ENCODE measurements at regions not wholly inside any gene's neighbourhood (a gene's known extent, or its start where the extent isn't known, plus 50 kb on each side); places are given as distances from the start of the nearest gene placed in this dataset.
"Not testable (repeated sequence)": the region's sequence is repeated elsewhere in the genome, so short reads cannot be mapped to it uniquely, and the experiment has no call there.

- no peaks in the 10 kb centered on the region for H3K27me3 Mint-ChIP-seq
- ATAC-seq (no peak), DNase-seq (no peak)
- H3K9me3 Mint-ChIP-seq: peaks cover 0 to 16% (median 0%) of the 10 kb centered on the region in 9 donors
- H3K4me1 Mint-ChIP-seq: no peaks in the 10 kb centered on the region
- no peak overlapping the region for H3K27ac Mint-ChIP-seq
- POLR2A ChIA-PET: no interaction called here
- H3K36me3 Mint-ChIP-seq: no peaks in the 10 kb centered on the region
- H3K4me3 Mint-ChIP-seq: no peak overlapping the region
These were observed 1296.6 kb downstream of the EPHA7 start for GRCh38 chr6:92122746-92123145.

GRCh38 chr6:92121228-92121627, 1298.1 kb downstream of the EPHA7 start:
- POLR2A ChIA-PET: no interaction called here
- H3K27me3 Mint-ChIP-seq: no peaks in the 10 kb centered on the region
- no peak overlapping the region for H3K4me3 Mint-ChIP-seq
- DNase-seq (no peak), ATAC-seq (no peak)
- peaks cover 0 to 7% (median 0%) of the 10 kb centered on the region in 9 donors for H3K9me3 Mint-ChIP-seq
- no peaks in the 10 kb centered on the region for H3K36me3 Mint-ChIP-seq
- no peaks in the 10 kb centered on the region for H3K4me1 Mint-ChIP-seq
- H3K27ac Mint-ChIP-seq: no peak overlapping the region

- peaks cover 0 to 7% (median 0%) of the 10 kb centered on the region in 9 donors for H3K9me3 Mint-ChIP-seq
- ATAC-seq (no peak), DNase-seq (no peak)
- no peak overlapping the region for H3K4me3 Mint-ChIP-seq
- no peaks in the 10 kb centered on the region for H3K36me3 Mint-ChIP-seq
- POLR2A ChIA-PET: no interaction called here
- no peaks in the 10 kb centered on the region for H3K4me1 Mint-ChIP-seq
- H3K27ac Mint-ChIP-seq: no peak overlapping the region
- H3K27me3 Mint-ChIP-seq: no peaks in the 10 kb centered on the region
These were observed 1301.6 kb downstream of the EPHA7 start for GRCh38 chr6:92117800-92118199.

- H3K27me3 Mint-ChIP-seq: no peaks in the 10 kb centered on the region
- H3K4me3 Mint-ChIP-seq: no peak overlapping the region
- H3K36me3 Mint-ChIP-seq: no peaks in the 10 kb centered on the region
- peaks cover 0 to 13% (median 0%) of the 10 kb centered on the region in 9 donors for H3K9me3 Mint-ChIP-seq
- H3K4me1 Mint-ChIP-seq: no peaks in the 10 kb centered on the region
- no peak overlapping the region for H3K27ac Mint-ChIP-seq
- DNase-seq (no peak), ATAC-seq (no peak)
- POLR2A ChIA-PET: no interaction called here
These were observed 1304.6 kb downstream of the EPHA7 start for GRCh38 chr6:92114797-92115196.

GRCh38 chr6:92114091-92114675, 1305.2 kb downstream of the EPHA7 start:
- no peaks in the 10 kb centered on the region for H3K36me3 Mint-ChIP-seq
- POLR2A ChIA-PET: no interaction called here

GRCh38 chr6:92111386-92111785, 1308.0 kb downstream of the EPHA7 start:
- Mint-ChIP-seq H3K9me3 (peaks cover 2 to 25% (median 6%) of the 10 kb centered on the region in 9 donors), H3K36me3 (no peaks in the 10 kb centered on the region), H3K4me3 (no peak overlapping the region), H3K27me3 (no peaks in the 10 kb centered on the region), H3K4me1 (no peaks in the 10 kb centered on the region), H3K27ac (no peak overlapping the region)
- no peak for ATAC-seq
- DNase-seq: no peak
- POLR2A ChIA-PET: no interaction called here

More at GRCh38 chr6:92114091-92114675, 1305.2 kb downstream of the EPHA7 start:
- Mint-ChIP-seq H3K9me3 (peaks cover 0 to 13% (median 0%) of the 10 kb centered on the region in 9 donors), H3K4me3 (no peak overlapping the region), H3K4me1 (no peaks in the 10 kb centered on the region), H3K27me3 (no peaks in the 10 kb centered on the region), H3K27ac (no peak overlapping the region)
- DNase-seq: no peak
- no peak for ATAC-seq

GRCh38 chr6:92110403-92110802, 1309.0 kb downstream of the EPHA7 start:
- no peaks in the 10 kb centered on the region for H3K27me3 Mint-ChIP-seq
- no peak overlapping the region for H3K27ac Mint-ChIP-seq
- no peaks in the 10 kb centered on the region for H3K4me1 Mint-ChIP-seq
- no peak overlapping the region for H3K4me3 Mint-ChIP-seq
- H3K36me3 Mint-ChIP-seq: no peaks in the 10 kb centered on the region
- ATAC-seq: no peak
- H3K9me3 Mint-ChIP-seq: peaks cover 2 to 25% (median 6%) of the 10 kb centered on the region in 9 donors
- no peak for DNase-seq
- POLR2A ChIA-PET: no interaction called here

- H3K4me3 Mint-ChIP-seq: no peak overlapping the region
- H3K27me3 Mint-ChIP-seq: no peaks in the 10 kb centered on the region
- H3K9me3 Mint-ChIP-seq: peaks cover 2 to 25% (median 6%) of the 10 kb centered on the region in 9 donors
- no peaks in the 10 kb centered on the region for H3K36me3 Mint-ChIP-seq
- POLR2A ChIA-PET: no interaction called here
- no peak overlapping the region for H3K27ac Mint-ChIP-seq
- DNase-seq (no peak), ATAC-seq (no peak)
- H3K4me1 Mint-ChIP-seq: no peaks in the 10 kb centered on the region
These were observed 1309.4 kb downstream of the EPHA7 start for GRCh38 chr6:92109956-92110355.

- DNase-seq (no peak), ATAC-seq (no peak)
- peaks cover 2 to 27% (median 6%) of the 10 kb centered on the region in 9 donors for H3K9me3 Mint-ChIP-seq
- no peak overlapping the region for H3K27ac Mint-ChIP-seq
- H3K27me3 Mint-ChIP-seq: no peaks in the 10 kb centered on the region
- H3K4me1 Mint-ChIP-seq: no peaks in the 10 kb centered on the region
- no peak overlapping the region for H3K4me3 Mint-ChIP-seq
- H3K36me3 Mint-ChIP-seq: no peaks in the 10 kb centered on the region
- POLR2A ChIA-PET: no interaction called here
These were observed 1310.1 kb downstream of the EPHA7 start for GRCh38 chr6:92109256-92109655.

GRCh38 chr6:92086750-92087149, 1332.6 kb downstream of the EPHA7 start:
- no peaks in the 10 kb centered on the region for H3K36me3 Mint-ChIP-seq
- H3K4me1 Mint-ChIP-seq: no peaks in the 10 kb centered on the region
- no peak overlapping the region for H3K27ac Mint-ChIP-seq
- no peaks in the 10 kb centered on the region for H3K27me3 Mint-ChIP-seq
- DNase-seq (no peak), ATAC-seq (no peak)
- H3K9me3 Mint-ChIP-seq: peaks cover 0 to 34% (median 19%) of the 10 kb centered on the region in 9 donors
- POLR2A ChIA-PET: no interaction called here
- H3K4me3 Mint-ChIP-seq: no peak overlapping the region

GRCh38 chr6:92083914-92084313, 1335.4 kb downstream of the EPHA7 start:
- H3K4me3 Mint-ChIP-seq: not testable (repeated sequence)

GRCh38 chr6:92072387-92072786, 1347.0 kb downstream of the EPHA7 start:
- H3K4me1 Mint-ChIP-seq: no peaks in the 10 kb centered on the region
- no peak overlapping the region for H3K4me3 Mint-ChIP-seq

More at GRCh38 chr6:92083914-92084313, 1335.4 kb downstream of the EPHA7 start:
- POLR2A ChIA-PET, H3K36me3 Mint-ChIP-seq, H3K27me3 Mint-ChIP-seq, H3K27ac Mint-ChIP-seq, DNase-seq, ATAC-seq, H3K4me1 Mint-ChIP-seq: not testable (repeated sequence)
- H3K9me3 Mint-ChIP-seq: peaks cover 6 to 49% (median 25%) of the 10 kb centered on the region in 9 donors

GRCh38 chr6:92069781-92070180, 1349.6 kb downstream of the EPHA7 start:
- POLR2A ChIA-PET: no interaction called here
- Mint-ChIP-seq H3K27ac (no peak overlapping the region), H3K9me3 (peaks cover 0 to 5% (median 0%) of the 10 kb centered on the region in 9 donors), H3K4me3 (no peak overlapping the region), H3K4me1 (no peaks in the 10 kb centered on the region), H3K36me3 (no peaks in the 10 kb centered on the region), H3K27me3 (no peaks in the 10 kb centered on the region)
- no peak for DNase-seq
- no peak for ATAC-seq

More at GRCh38 chr6:92072387-92072786, 1347.0 kb downstream of the EPHA7 start:
- Mint-ChIP-seq H3K9me3 (peaks cover 0 to 5% (median 0%) of the 10 kb centered on the region in 9 donors), H3K36me3 (no peaks in the 10 kb centered on the region), H3K27me3 (no peaks in the 10 kb centered on the region), H3K27ac (no peak overlapping the region)
- POLR2A ChIA-PET: no interaction called here
- DNase-seq: no peak
- no peak for ATAC-seq

GRCh38 chr6:92052513-92052912, 1366.8 kb downstream of the EPHA7 start:
- Mint-ChIP-seq H3K27me3 (no peaks in the 10 kb centered on the region), H3K36me3 (no peaks in the 10 kb centered on the region), H3K4me1 (no peaks in the 10 kb centered on the region), H3K27ac (no peak overlapping the region), H3K4me3 (no peak overlapping the region), H3K9me3 (peaks cover 0 to 12% (median 2%) of the 10 kb centered on the region in 9 donors)
- DNase-seq: no peak
- POLR2A ChIA-PET: no interaction called here
- no peak for ATAC-seq

Data from naive thymus-derived CD8-positive, alpha-beta T cell (primary cell).